Liver (tissue), 3 donors: ENCODE measurements at regions not wholly inside any gene's neighbourhood (a gene's known extent, or its start where the extent isn't known, plus 50 kb on each side); places are given as distances from the start of the nearest gene placed in this dataset.

ENCODE experiments used
- FOXA1 ChIP-seq: IDR thresholded peaks from 2 replicates; pipeline ENCODE4 v1.6.1; 2016; ENCODE audit warnings: antibody characterized with exemption
- RXRA ChIP-seq, 2 donors: IDR thresholded peaks; 2 replicates each; pipeline ENCODE4 v1.6.1; 2017 to 2018; ENCODE audit warnings: antibody characterized with exemption in 2 of 2, mild to moderate bottlenecking in 1 of 2
- SP1 ChIP-seq: IDR thresholded peaks from 2 replicates; pipeline ENCODE4 v1.6.1; 2018; ENCODE audit warnings: antibody characterized with exemption, mild to moderate bottlenecking
- TF ChIP-seq, protein P1 (sequence below): fragments of 150-350 bp; IDR thresholded peaks from 2 replicates; pipeline ENCODE4 v1.5.1; 2017; ENCODE audit warnings: improper control_type of control experiment, low read depth, low read length; ENCODE audit not compliant: missing input control
- donor health status: healthy.
- donor health status: healthy.

GRCh38 chr5:102623329-102624065 lies 124.7 kb upstream of the SLCO6A1 start:
- TF ChIP-seq, protein P1, sequence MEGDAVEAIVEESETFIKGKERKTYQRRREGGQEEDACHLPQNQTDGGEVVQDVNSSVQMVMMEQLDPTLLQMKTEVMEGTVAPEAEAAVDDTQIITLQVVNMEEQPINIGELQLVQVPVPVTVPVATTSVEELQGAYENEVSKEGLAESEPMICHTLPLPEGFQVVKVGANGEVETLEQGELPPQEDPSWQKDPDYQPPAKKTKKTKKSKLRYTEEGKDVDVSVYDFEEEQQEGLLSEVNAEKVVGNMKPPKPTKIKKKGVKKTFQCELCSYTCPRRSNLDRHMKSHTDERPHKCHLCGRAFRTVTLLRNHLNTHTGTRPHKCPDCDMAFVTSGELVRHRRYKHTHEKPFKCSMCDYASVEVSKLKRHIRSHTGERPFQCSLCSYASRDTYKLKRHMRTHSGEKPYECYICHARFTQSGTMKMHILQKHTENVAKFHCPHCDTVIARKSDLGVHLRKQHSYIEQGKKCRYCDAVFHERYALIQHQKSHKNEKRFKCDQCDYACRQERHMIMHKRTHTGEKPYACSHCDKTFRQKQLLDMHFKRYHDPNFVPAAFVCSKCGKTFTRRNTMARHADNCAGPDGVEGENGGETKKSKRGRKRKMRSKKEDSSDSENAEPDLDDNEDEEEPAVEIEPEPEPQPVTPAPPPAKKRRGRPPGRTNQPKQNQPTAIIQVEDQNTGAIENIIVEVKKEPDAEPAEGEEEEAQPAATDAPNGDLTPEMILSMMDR, result no peak
- TF ChIP-seq SP1, result no peak
- TF ChIP-seq RXRA (IDR thresholded peaks at IDR 0.05), result no peak
- TF ChIP-seq FOXA1, result no peak
